ENCODE measurements at regions not wholly inside any gene's neighbourhood (a gene's known extent, or its start where the extent isn't known, plus 50 kb on each side); places are given as distances from the start of the nearest gene placed in this dataset.
"Not testable (repeated sequence)": the region's sequence is repeated elsewhere in the genome, so short reads cannot be mapped to it uniquely, and the experiment has no call there.

- TF ChIP-seq CTCF (IDR thresholded peaks at IDR 0.05); EZH2 (IDR thresholded peaks at IDR 0.05; ENCODE audit: borderline replicate concordance, insufficient read depth, low read depth, low read length, poor library complexity, severe bottlenecking): not testable (repeated sequence)
These were observed 271.8 kb upstream of the NBPF12 start for GRCh38 chr1:146666275-146666674.

All from B cell (primary cell).